ENCODE measurements at regions not wholly inside any gene's neighbourhood (a gene's known extent, or its start where the extent isn't known, plus 50 kb on each side); places are given as distances from the start of the nearest gene placed in this dataset.
A peak's percentile ranks its signal among the peaks of the same experiment; 100 is the strongest.

GRCh38 chr6:140833408-140833807 is 1299.3 kb upstream of the GJE1 start:
- H3K4me3 Mint-ChIP-seq, result no peak overlapping the region
- no peaks in the 10 kb centered on the region for H3K36me3 Mint-ChIP-seq (ENCODE audit: low read depth)
- H3K27me3 Mint-ChIP-seq (ENCODE audit: low read depth), result no peaks in the 10 kb centered on the region
- H3K9me3 Mint-ChIP-seq, result peaks cover 5% of the 10 kb centered on the region
- H3K27ac Mint-ChIP-seq (ENCODE audit: unreplicated experiment), result no peak overlapping the region
- peaks cover 4% of the 10 kb centered on the region for H3K4me1 Mint-ChIP-seq
- no peak for DNase-seq (ENCODE audit: low read depth, low spot score)
- no peak for TF ChIP-seq CTCF (conservative IDR thresholded peaks at IDR 0.05)

- no peak overlapping the region for H3K27ac Mint-ChIP-seq (ENCODE audit: unreplicated experiment)
- peaks cover 6% of the 10 kb centered on the region for H3K9me3 Mint-ChIP-seq
- DNase-seq (ENCODE audit: low read depth, low spot score), result no peak
- peaks cover 10% of the 10 kb centered on the region for H3K4me1 Mint-ChIP-seq
- no peaks in the 10 kb centered on the region for H3K27me3 Mint-ChIP-seq (ENCODE audit: low read depth)
- H3K4me3 Mint-ChIP-seq, result no peak overlapping the region
- H3K36me3 Mint-ChIP-seq (ENCODE audit: low read depth), result peaks cover 3% of the 10 kb centered on the region
- no peak for TF ChIP-seq CTCF (conservative IDR thresholded peaks at IDR 0.05)
Measured at GRCh38 chr6:140830666-140831065, 1302.1 kb upstream of the GJE1 start.

- TF ChIP-seq CTCF (conservative IDR thresholded peaks at IDR 0.05), result no peak
- no peaks in the 10 kb centered on the region for H3K27me3 Mint-ChIP-seq (ENCODE audit: low read depth)
- peaks cover 14% of the 10 kb centered on the region for H3K4me1 Mint-ChIP-seq
- H3K36me3 Mint-ChIP-seq (ENCODE audit: low read depth), result peaks cover 3% of the 10 kb centered on the region
- DNase-seq (ENCODE audit: low read depth, low spot score), result no peak
- H3K27ac Mint-ChIP-seq (ENCODE audit: unreplicated experiment), result no peak overlapping the region
- H3K9me3 Mint-ChIP-seq, result peaks cover 6% of the 10 kb centered on the region
- H3K4me3 Mint-ChIP-seq, result no peak overlapping the region
Measured at GRCh38 chr6:140828856-140829255, 1303.9 kb upstream of the GJE1 start.

GRCh38 chr6:140827593-140827992 is 1305.1 kb upstream of the GJE1 start:
- H3K4me3 Mint-ChIP-seq, result no peak overlapping the region
- peaks cover 14% of the 10 kb centered on the region for H3K4me1 Mint-ChIP-seq
- H3K27me3 Mint-ChIP-seq (ENCODE audit: low read depth), result no peaks in the 10 kb centered on the region
- peaks cover 3% of the 10 kb centered on the region for H3K36me3 Mint-ChIP-seq (ENCODE audit: low read depth)
- no peak for TF ChIP-seq CTCF (conservative IDR thresholded peaks at IDR 0.05)
- no peak for DNase-seq (ENCODE audit: low read depth, low spot score)
- H3K9me3 Mint-ChIP-seq, result peaks cover 4% of the 10 kb centered on the region
- H3K27ac Mint-ChIP-seq (ENCODE audit: unreplicated experiment), result no peak overlapping the region

- H3K4me3 Mint-ChIP-seq, result no peak overlapping the region
Measured at GRCh38 chr6:140825731-140826130, 1307.0 kb upstream of the GJE1 start.

More at GRCh38 chr6:140825731-140826130, 1307.0 kb upstream of the GJE1 start:
- Mint-ChIP-seq H3K27me3 (ENCODE audit: low read depth) (no peaks in the 10 kb centered on the region), H3K4me1 (peaks cover 14% of the 10 kb centered on the region), H3K36me3 (ENCODE audit: low read depth) (peaks cover 3% of the 10 kb centered on the region), H3K27ac (ENCODE audit: unreplicated experiment) (peak overlapping the region; percentile 90), H3K9me3 (peaks cover 4% of the 10 kb centered on the region)
- no peak for TF ChIP-seq CTCF (conservative IDR thresholded peaks at IDR 0.05)
- no peak for DNase-seq (ENCODE audit: low read depth, low spot score)

Data from neural crest cell (in vitro differentiated cells).